ENCODE measurements at regions not wholly inside any gene's neighbourhood (a gene's known extent, or its start where the extent isn't known, plus 50 kb on each side); places are given as distances from the start of the nearest gene placed in this dataset.

- Histone ChIP-seq H3K9me3 (no peaks in the 10 kb centered on the region), H3K27me3 (no peaks in the 10 kb centered on the region), H3K27ac (no peak overlapping the region), H3K4me1 (no peaks in the 10 kb centered on the region), H3K36me3 (no peaks in the 10 kb centered on the region), H3K4me3 (no peak overlapping the region)
- no peak for TF ChIP-seq POLR2A (IDR thresholded peaks at IDR 0.05)
- no peak for TF ChIP-seq EP300 (IDR thresholded peaks at IDR 0.05)
- TF ChIP-seq CTCF (IDR thresholded peaks at IDR 0.05), result no peak
- DNase-seq (ENCODE audit: low spot score in 2 of 2), result no peak
These were observed 340.0 kb downstream of the CCDC85A start for GRCh38 chr2:56523816-56524215.

GRCh38 chr2:56531668-56532420, 348.1 kb downstream of the CCDC85A start:
- Histone ChIP-seq H3K27ac (no peak overlapping the region), H3K27me3 (no peaks in the 10 kb centered on the region), H3K36me3 (no peaks in the 10 kb centered on the region), H3K4me3 (no peak overlapping the region), H3K9me3 (no peaks in the 10 kb centered on the region), H3K4me1 (no peaks in the 10 kb centered on the region)
- no peak for DNase-seq (ENCODE audit: low spot score in 2 of 2)
- TF ChIP-seq EP300 (IDR thresholded peaks at IDR 0.05), result no peak
- no peak for TF ChIP-seq CTCF (IDR thresholded peaks at IDR 0.05)
- TF ChIP-seq POLR2A (IDR thresholded peaks at IDR 0.05), result no peak

DNA sequence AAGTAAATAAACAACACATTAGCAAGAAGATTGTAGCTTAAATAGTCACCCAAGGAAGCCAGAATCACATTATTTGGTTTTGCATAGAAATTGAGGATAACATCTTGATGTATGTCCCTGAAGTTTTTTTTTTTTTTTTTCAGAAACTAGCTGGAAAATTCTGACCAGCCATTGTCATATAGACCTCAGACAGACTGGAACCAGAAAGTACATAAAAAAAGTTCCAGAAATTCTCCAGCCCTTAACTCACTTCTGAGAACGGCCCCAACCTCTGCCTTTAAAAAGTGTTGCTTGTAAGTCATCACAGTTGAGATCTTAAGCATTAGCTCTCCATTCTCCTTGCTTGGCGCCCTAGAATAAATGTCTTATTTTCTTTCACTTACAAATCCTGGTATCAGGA, 350.5 kb downstream of the CCDC85A start:
- no peaks in the 10 kb centered on the region for H3K9me3 ChIP-seq
- no peak for TF ChIP-seq POLR2A (IDR thresholded peaks at IDR 0.05)
- no peak for DNase-seq (ENCODE audit: low spot score in 2 of 2)
- H3K27ac ChIP-seq, result no peak overlapping the region
- no peaks in the 10 kb centered on the region for H3K27me3 ChIP-seq
- no peak overlapping the region for H3K4me3 ChIP-seq
- no peaks in the 10 kb centered on the region for H3K36me3 ChIP-seq
- whole genome bisulfite sequencing, 2 donors, result 69 to 79% methylated on average over 2 of the region's 2 CpGs
- no peaks in the 10 kb centered on the region for H3K4me1 ChIP-seq

- no peaks in the 10 kb centered on the region for H3K4me1 ChIP-seq
- H3K4me3 ChIP-seq, result no peak overlapping the region
- H3K9me3 ChIP-seq, result peaks cover 0 to 5% (median 0%) of the 10 kb centered on the region in 4 donors
- no peaks in the 10 kb centered on the region for H3K27me3 ChIP-seq
- no peak overlapping the region for H3K27ac ChIP-seq
- TF ChIP-seq CTCF (IDR thresholded peaks at IDR 0.05), result no peak
- no peak for TF ChIP-seq POLR2A (IDR thresholded peaks at IDR 0.05)
- TF ChIP-seq EP300 (IDR thresholded peaks at IDR 0.05), result no peak
- no peak for DNase-seq (ENCODE audit: low spot score in 2 of 2)
- no peaks in the 10 kb centered on the region for H3K36me3 ChIP-seq
- 73 to 76% methylated on average over 3 of the region's 3 CpGs for WGBS, 2 donors
These were observed 354.0 kb downstream of the CCDC85A start for GRCh38 chr2:56537756-56538155.

DNA sequence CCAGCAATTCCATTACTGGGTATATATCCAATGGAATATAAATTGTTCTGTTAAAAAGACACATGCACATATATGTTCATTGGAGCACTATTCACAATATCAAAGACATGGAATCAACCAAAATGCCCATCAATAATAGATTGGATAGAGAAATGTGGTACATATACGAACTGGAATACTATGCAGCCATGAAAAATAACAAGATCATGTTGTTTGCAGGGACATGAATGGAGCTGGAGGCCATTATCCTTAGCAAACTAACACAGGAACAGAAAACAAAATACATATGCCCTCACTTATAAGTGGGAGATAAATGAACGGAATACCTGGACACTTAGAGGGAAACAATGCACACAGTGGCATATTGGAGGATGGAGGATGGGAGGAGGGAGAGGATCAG, 355.8 kb downstream of the CCDC85A start:
- no peaks in the 10 kb centered on the region for H3K27me3 ChIP-seq
- H3K27ac ChIP-seq, result no peak overlapping the region
- TF ChIP-seq EP300 (IDR thresholded peaks at IDR 0.05) (no peak), POLR2A (IDR thresholded peaks at IDR 0.05) (no peak), CTCF (IDR thresholded peaks at IDR 0.05) (no peak)
- no peak overlapping the region for H3K4me3 ChIP-seq
- peaks cover 0 to 5% (median 0%) of the 10 kb centered on the region in 4 donors for H3K9me3 ChIP-seq
- no peaks in the 10 kb centered on the region for H3K4me1 ChIP-seq
- DNase-seq (ENCODE audit: low spot score in 2 of 2), result no peak
- 91 to 96% methylated on average over 2 of the region's 2 CpGs for WGBS, 2 donors
- no peaks in the 10 kb centered on the region for H3K36me3 ChIP-seq

- H3K36me3 ChIP-seq, result no peaks in the 10 kb centered on the region
- H3K27me3 ChIP-seq, result no peaks in the 10 kb centered on the region
- 74 to 86% methylated on average over 1 of the region's 1 CpG for WGBS, 2 donors
- peaks cover 0 to 5% (median 0%) of the 10 kb centered on the region in 4 donors for H3K9me3 ChIP-seq
- H3K27ac ChIP-seq, result no peak overlapping the region
- H3K4me1 ChIP-seq, result no peaks in the 10 kb centered on the region
- TF ChIP-seq EP300 (IDR thresholded peaks at IDR 0.05), result no peak
- no peak for TF ChIP-seq CTCF (IDR thresholded peaks at IDR 0.05)
- TF ChIP-seq POLR2A (IDR thresholded peaks at IDR 0.05), result no peak
- DNase-seq (ENCODE audit: low spot score in 2 of 2), result no peak
- no peak overlapping the region for H3K4me3 ChIP-seq
These were observed 356.7 kb downstream of the CCDC85A start for GRCh38 chr2:56540467-56540866.

Measured in tibial nerve (tissue), 4 donors.